Type B pancreatic cell (in vitro differentiated cells): ENCODE measurements at regions not wholly inside any gene's neighbourhood (a gene's known extent, or its start where the extent isn't known, plus 50 kb on each side); places are given as distances from the start of the nearest gene placed in this dataset.

Experiments used
- DNase-seq: peaks from one replicate; pipeline ENCODE4 v3.0.0; 2021; ENCODE audit warnings: mixed read lengths; ENCODE audit not compliant: unreplicated experiment; ENCODE audit errors: extremely low spot score
- H3K27ac Mint-ChIP-seq: 2 replicates; pipeline ENCODE4 v1.8.0; 2021; ENCODE audit warnings: mild to moderate bottlenecking, mixed read lengths
- H3K27me3 Mint-ChIP-seq: 2 replicates; pipeline ENCODE4 v1.8.0; 2021; ENCODE audit warnings: mixed read lengths
- H3K36me3 Mint-ChIP-seq: 2 replicates; pipeline ENCODE4 v1.8.0; 2021; ENCODE audit warnings: mixed read lengths
- H3K4me1 Mint-ChIP-seq: one replicate; pipeline ENCODE4 v1.8.0; 2021; ENCODE audit warnings: mixed read lengths; ENCODE audit not compliant: unreplicated experiment
- H3K4me3 Mint-ChIP-seq: 2 replicates; pipeline ENCODE4 v1.8.0; 2021; ENCODE audit warnings: mild to moderate bottlenecking, mixed read lengths
- H3K9me3 Mint-ChIP-seq: 2 replicates; pipeline ENCODE4 v1.8.0; 2021; ENCODE audit warnings: mixed read lengths
- CTCF ChIP-seq: fragments of 200-600 bp; sonication (generic); conservative IDR thresholded peaks from 2 replicates; pipeline ENCODE4 v1.5.0; 2021; ENCODE audit warnings: antibody characterized with exemption, mild to moderate bottlenecking

- H3K27ac Mint-ChIP-seq: no peak overlapping the region
- no peak for TF ChIP-seq CTCF
- H3K27me3 Mint-ChIP-seq: peaks cover 3% of the 10 kb centered on the region
- H3K4me3 Mint-ChIP-seq: no peak overlapping the region
- no peaks in the 10 kb centered on the region for H3K36me3 Mint-ChIP-seq
- no peaks in the 10 kb centered on the region for H3K4me1 Mint-ChIP-seq
- no peaks in the 10 kb centered on the region for H3K9me3 Mint-ChIP-seq
- no peak for DNase-seq
Observed at GRCh38 chr3:167106456-167106855, 273.6 kb downstream of the ZBBX start.

- DNase-seq: no peak
- H3K36me3 Mint-ChIP-seq: no peaks in the 10 kb centered on the region
- H3K4me1 Mint-ChIP-seq: peaks cover 7% of the 10 kb centered on the region
- TF ChIP-seq CTCF: peak; percentile 42
- H3K9me3 Mint-ChIP-seq: peaks cover 7% of the 10 kb centered on the region
- H3K27ac Mint-ChIP-seq: no peak overlapping the region
- H3K27me3 Mint-ChIP-seq: peaks cover 3% of the 10 kb centered on the region
- no peak overlapping the region for H3K4me3 Mint-ChIP-seq
Observed at GRCh38 chr3:167102071-167102470, 278.0 kb downstream of the ZBBX start.

- no peak overlapping the region for H3K27ac Mint-ChIP-seq
- peaks cover 7% of the 10 kb centered on the region for H3K4me1 Mint-ChIP-seq
- no peak for TF ChIP-seq CTCF
- H3K9me3 Mint-ChIP-seq: peaks cover 7% of the 10 kb centered on the region
- no peak overlapping the region for H3K4me3 Mint-ChIP-seq
- no peaks in the 10 kb centered on the region for H3K36me3 Mint-ChIP-seq
- peaks cover 3% of the 10 kb centered on the region for H3K27me3 Mint-ChIP-seq
- no peak for DNase-seq
Observed at GRCh38 chr3:167100651-167101050, 279.4 kb downstream of the ZBBX start.

GRCh38 chr3:167100200-167100599, 279.9 kb downstream of the ZBBX start:
- DNase-seq: no peak
- TF ChIP-seq CTCF: no peak
- Mint-ChIP-seq H3K4me1 (peaks cover 7% of the 10 kb centered on the region), H3K27ac (no peak overlapping the region), H3K4me3 (peak overlapping the region; percentile 5), H3K27me3 (peaks cover 3% of the 10 kb centered on the region), H3K36me3 (no peaks in the 10 kb centered on the region), H3K9me3 (peaks cover 7% of the 10 kb centered on the region)

- TF ChIP-seq CTCF: no peak
- peaks cover 7% of the 10 kb centered on the region for H3K9me3 Mint-ChIP-seq
- no peak overlapping the region for H3K27ac Mint-ChIP-seq
- H3K36me3 Mint-ChIP-seq: no peaks in the 10 kb centered on the region
- no peaks in the 10 kb centered on the region for H3K27me3 Mint-ChIP-seq
- no peak overlapping the region for H3K4me3 Mint-ChIP-seq
- H3K4me1 Mint-ChIP-seq: peaks cover 7% of the 10 kb centered on the region
- no peak for DNase-seq
Observed at GRCh38 chr3:167095976-167096375, 284.1 kb downstream of the ZBBX start.

GRCh38 chr3:167094632-167095031, 285.5 kb downstream of the ZBBX start:
- no peak overlapping the region for H3K27ac Mint-ChIP-seq

More at GRCh38 chr3:167094632-167095031, 285.5 kb downstream of the ZBBX start:
- H3K4me1 Mint-ChIP-seq: peaks cover 7% of the 10 kb centered on the region
- H3K36me3 Mint-ChIP-seq: no peaks in the 10 kb centered on the region
- H3K9me3 Mint-ChIP-seq: peaks cover 7% of the 10 kb centered on the region
- DNase-seq: no peak
- no peaks in the 10 kb centered on the region for H3K27me3 Mint-ChIP-seq
- no peak for TF ChIP-seq CTCF
- H3K4me3 Mint-ChIP-seq: no peak overlapping the region
